ENCODE measurements at regions not wholly inside any gene's neighbourhood (a gene's known extent, or its start where the extent isn't known, plus 50 kb on each side); places are given as distances from the start of the nearest gene placed in this dataset.
"Not testable (repeated sequence)": the region's sequence is repeated elsewhere in the genome, so short reads cannot be mapped to it uniquely, and the experiment has no call there.

GRCh38 chr7:81437160-81437559 is 332.7 kb downstream of the HGF start:
- not testable (repeated sequence) for TF ChIP-seq CTCF, POLR2AphosphoS5 (IDR thresholded peaks at IDR 0.05)

Measured in sigmoid colon (tissue), 4 donors.